ENCODE measurements at regions not wholly inside any gene's neighbourhood (a gene's known extent, or its start where the extent isn't known, plus 50 kb on each side); places are given as distances from the start of the nearest gene placed in this dataset.

- TF ChIP-seq FOXM1 (IDR thresholded peaks at IDR 0.05; ENCODE audit: low read depth) (peak; percentile 57; the same call in 1 of the 2 replicates), FOXM1 (CRISPR knock-in tag; IDR thresholded peaks at IDR 0.05; ENCODE audit: low read depth) (no peak), ZNF436 (CRISPR knock-in tag; IDR thresholded peaks at IDR 0.05) (no peak), HDAC2 (IDR thresholded peaks at IDR 0.05) (peak; percentile 86; the same call in 1 of the 2 replicates), STAT5A (IDR thresholded peaks at IDR 0.05; ENCODE audit: borderline replicate concordance, low read length) (peak; percentile 56; the same call in 1 of the 2 replicates), RBBP5 (IDR thresholded peaks at IDR 0.05; ENCODE audit: borderline replicate concordance, insufficient read depth, low read length, poor library complexity, severe bottlenecking) (peak; percentile 80), CTCF (IDR thresholded peaks at IDR 0.05 in 2 of 3, conservative IDR thresholded peaks at IDR 0.05 in 1 of 3; ENCODE audit: insufficient read depth in 2 of 3, low read depth in 1 of 3, low read length in 3 of 3) (peak; percentile 1 to 55 (median 15); a peak in 3 of 6 replicates), EP400 (IDR thresholded peaks at IDR 0.05) (peak; percentile 57), MAX (CRISPR knock-in tag; IDR thresholded peaks at IDR 0.05) (peak; percentile 45; the same call in 1 of the 2 replicates), REST (IDR thresholded peaks at IDR 0.05; ENCODE audit: borderline replicate concordance) (0 out of 2 replicates have a peak, but pooled peaks have one; percentile 19), REST (CRISPR knock-in tag; IDR thresholded peaks at IDR 0.05; ENCODE audit: low read depth) (no peak), ARID1B (IDR thresholded peaks at IDR 0.05) (peak; percentile 93), CC2D1A (IDR thresholded peaks at IDR 0.05) (peak; percentile 44; the same call in 1 of the 2 replicates), GABPB1 (CRISPR knock-in tag; IDR thresholded peaks at IDR 0.05) (peak; percentile 56; the same call in 1 of the 2 replicates), MAFG (tag; conservative IDR thresholded peaks at IDR 0.05) (no peak)
- TF ChIP-seq, protein P1, sequence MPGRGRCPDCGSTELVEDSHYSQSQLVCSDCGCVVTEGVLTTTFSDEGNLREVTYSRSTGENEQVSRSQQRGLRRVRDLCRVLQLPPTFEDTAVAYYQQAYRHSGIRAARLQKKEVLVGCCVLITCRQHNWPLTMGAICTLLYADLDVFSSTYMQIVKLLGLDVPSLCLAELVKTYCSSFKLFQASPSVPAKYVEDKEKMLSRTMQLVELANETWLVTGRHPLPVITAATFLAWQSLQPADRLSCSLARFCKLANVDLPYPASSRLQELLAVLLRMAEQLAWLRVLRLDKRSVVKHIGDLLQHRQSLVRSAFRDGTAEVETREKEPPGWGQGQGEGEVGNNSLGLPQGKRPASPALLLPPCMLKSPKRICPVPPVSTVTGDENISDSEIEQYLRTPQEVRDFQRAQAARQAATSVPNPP (IDR thresholded peaks at IDR 0.05; ENCODE audit: borderline replicate concordance, insufficient read depth, insufficient read length) = no peak
Observed at GRCh38 chr12:131229426-131230339, 276.0 kb downstream of the ADGRD1 start (continued).
